ENCODE measurements at regions not wholly inside any gene's neighbourhood (a gene's known extent, or its start where the extent isn't known, plus 50 kb on each side); places are given as distances from the start of the nearest gene placed in this dataset.

DNA sequence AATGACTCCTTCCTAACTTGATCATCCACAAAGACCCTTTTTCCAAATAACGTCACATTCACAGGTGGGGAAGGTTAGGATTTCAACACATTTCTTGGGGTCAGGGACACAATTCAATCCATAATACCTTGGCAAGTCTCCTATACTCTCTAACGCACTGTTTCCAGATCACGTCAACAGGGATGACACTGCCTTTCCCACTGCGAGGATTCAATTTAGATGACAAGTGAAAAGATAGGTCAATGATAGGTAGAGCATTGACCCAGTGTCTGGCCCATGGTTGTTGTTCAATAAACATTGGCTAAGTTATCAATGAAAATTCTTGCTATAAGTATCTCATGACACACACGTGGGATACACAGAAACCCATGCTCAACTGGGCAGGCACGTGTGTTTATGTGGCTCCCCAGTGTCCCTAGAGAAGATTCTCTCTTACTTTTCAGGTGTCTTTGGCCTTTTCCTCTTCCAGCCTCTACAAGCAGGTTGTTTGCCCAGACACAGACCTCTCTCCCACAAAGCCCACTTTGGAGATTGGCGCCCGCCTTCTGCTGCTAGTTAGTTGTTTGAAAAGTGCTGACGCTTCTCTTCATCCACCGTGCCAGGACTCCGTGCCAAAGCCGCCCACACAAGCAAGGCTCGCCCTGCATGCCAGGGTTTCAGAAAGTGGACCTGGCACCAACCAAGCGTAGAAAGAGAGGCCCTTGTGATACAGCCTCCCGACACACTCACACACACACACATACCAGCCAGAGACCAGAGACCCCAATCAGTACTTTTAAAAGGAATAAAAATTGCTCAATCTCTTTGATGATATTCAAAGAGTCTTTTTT is 594.5 kb downstream of the BNC2 start:
- WGBS (ENCODE audit: low lambda C conversion rate, missing lambda C conversion rate): 97% methylated on average over 15 of the region's 15 CpGs
- DNase-seq (ENCODE audit: low spot score): no peak
- Histone ChIP-seq H3K36me3 (replicated peaks; ENCODE audit: insufficient read depth, low read depth) (no peaks in the 10 kb centered on the region), H3K27me3 (no peaks in the 10 kb centered on the region), H3K27ac (no peak overlapping the region), H3K4me3 (no peak overlapping the region), H3K9me2 (replicated peaks; ENCODE audit: insufficient read depth) (no peaks in the 10 kb centered on the region), H3K79me2 (no peaks in the 10 kb centered on the region), H4K20me1 (ENCODE audit: insufficient read depth, poor library complexity, severe bottlenecking) (no peaks in the 10 kb centered on the region), H3K9me3 (ENCODE audit: low read depth) (no peaks in the 10 kb centered on the region), H2AFZ (no peak overlapping the region), H3K4me1 (ENCODE audit: insufficient read depth) (peaks cover 4% of the 10 kb centered on the region), H3K4me2 (no peak overlapping the region)
- TF ChIP-seq, protein P1, sequence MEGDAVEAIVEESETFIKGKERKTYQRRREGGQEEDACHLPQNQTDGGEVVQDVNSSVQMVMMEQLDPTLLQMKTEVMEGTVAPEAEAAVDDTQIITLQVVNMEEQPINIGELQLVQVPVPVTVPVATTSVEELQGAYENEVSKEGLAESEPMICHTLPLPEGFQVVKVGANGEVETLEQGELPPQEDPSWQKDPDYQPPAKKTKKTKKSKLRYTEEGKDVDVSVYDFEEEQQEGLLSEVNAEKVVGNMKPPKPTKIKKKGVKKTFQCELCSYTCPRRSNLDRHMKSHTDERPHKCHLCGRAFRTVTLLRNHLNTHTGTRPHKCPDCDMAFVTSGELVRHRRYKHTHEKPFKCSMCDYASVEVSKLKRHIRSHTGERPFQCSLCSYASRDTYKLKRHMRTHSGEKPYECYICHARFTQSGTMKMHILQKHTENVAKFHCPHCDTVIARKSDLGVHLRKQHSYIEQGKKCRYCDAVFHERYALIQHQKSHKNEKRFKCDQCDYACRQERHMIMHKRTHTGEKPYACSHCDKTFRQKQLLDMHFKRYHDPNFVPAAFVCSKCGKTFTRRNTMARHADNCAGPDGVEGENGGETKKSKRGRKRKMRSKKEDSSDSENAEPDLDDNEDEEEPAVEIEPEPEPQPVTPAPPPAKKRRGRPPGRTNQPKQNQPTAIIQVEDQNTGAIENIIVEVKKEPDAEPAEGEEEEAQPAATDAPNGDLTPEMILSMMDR (IDR thresholded peaks at IDR 0.05; ENCODE audit: poor library complexity): no peak
- TF ChIP-seq EZH2phosphoT487 (IDR thresholded peaks at IDR 0.05; ENCODE audit: low read depth, severe bottlenecking, unreplicated experiment): no peak
- TF ChIP-seq EZH2 (IDR thresholded peaks at IDR 0.05; ENCODE audit: borderline replicate concordance): no peak

DNA sequence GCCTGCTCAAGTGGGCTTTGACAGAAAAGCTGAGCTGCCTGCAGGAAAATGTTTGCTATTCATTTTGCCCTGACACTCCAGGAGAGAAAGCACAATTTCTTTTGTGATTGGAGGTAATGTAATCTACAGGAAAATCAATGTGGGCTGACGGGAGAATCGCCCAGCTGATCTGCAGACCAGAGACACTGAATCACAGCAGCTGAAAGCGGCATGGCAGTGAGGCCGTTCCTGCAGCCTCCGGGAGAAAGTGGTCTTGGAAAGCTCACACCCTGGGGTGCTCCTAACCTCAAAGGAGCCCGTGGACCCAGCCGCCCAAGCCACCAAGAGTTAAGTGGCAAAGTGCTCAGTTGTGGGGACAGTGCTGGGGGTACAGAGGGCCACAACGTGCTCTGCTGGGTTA is 593.6 kb downstream of the BNC2 start:
- no peaks in the 10 kb centered on the region for H3K9me2 ChIP-seq (replicated peaks; ENCODE audit: insufficient read depth)
- no peaks in the 10 kb centered on the region for H4K20me1 ChIP-seq (ENCODE audit: insufficient read depth, poor library complexity, severe bottlenecking)
- TF ChIP-seq EZH2 (IDR thresholded peaks at IDR 0.05; ENCODE audit: borderline replicate concordance) (no peak), EZH2phosphoT487 (IDR thresholded peaks at IDR 0.05; ENCODE audit: low read depth, severe bottlenecking, unreplicated experiment) (no peak)
- TF ChIP-seq, protein P1 (IDR thresholded peaks at IDR 0.05; ENCODE audit: poor library complexity): no peak
- H3K27ac ChIP-seq: no peak overlapping the region
- no peak overlapping the region for H3K4me3 ChIP-seq
- 84% methylated on average over 8 of the region's 8 CpGs for WGBS (ENCODE audit: low lambda C conversion rate, missing lambda C conversion rate)
- no peaks in the 10 kb centered on the region for H3K36me3 ChIP-seq (replicated peaks; ENCODE audit: insufficient read depth, low read depth)
- no peaks in the 10 kb centered on the region for H3K27me3 ChIP-seq
- H3K4me2 ChIP-seq: no peak overlapping the region
- H3K79me2 ChIP-seq: no peaks in the 10 kb centered on the region
- H2AFZ ChIP-seq: no peak overlapping the region
- H3K9me3 ChIP-seq (ENCODE audit: low read depth): no peaks in the 10 kb centered on the region
- no peak for DNase-seq (ENCODE audit: low spot score)
- peaks cover 4% of the 10 kb centered on the region for H3K4me1 ChIP-seq (ENCODE audit: insufficient read depth)

DNA sequence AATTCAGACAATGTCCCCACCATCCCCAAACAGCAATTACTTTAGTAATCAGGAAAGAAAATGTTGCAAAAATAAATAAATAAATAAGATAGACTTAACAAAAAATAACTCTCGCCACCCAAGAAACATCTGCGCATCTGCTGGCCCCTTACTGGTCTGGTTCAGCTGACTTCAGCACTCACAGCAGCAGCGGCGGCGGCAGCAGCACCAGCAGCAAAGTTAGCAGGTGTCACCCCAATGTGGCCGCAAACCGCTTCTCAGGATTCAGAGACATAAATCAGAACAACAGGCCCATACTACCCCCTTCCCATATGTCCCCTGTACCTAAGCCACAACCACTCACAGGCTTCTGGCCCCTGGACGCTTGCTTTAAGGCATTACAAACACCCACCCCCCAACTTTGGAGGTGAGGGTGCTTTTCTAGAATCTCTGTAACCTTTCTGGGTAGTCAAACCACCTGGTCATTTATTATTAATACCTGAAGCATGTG is 593.0 kb downstream of the BNC2 start:
- Histone ChIP-seq H2AFZ (no peak overlapping the region), H3K4me1 (ENCODE audit: insufficient read depth) (peaks cover 4% of the 10 kb centered on the region), H3K9me2 (replicated peaks; ENCODE audit: insufficient read depth) (no peaks in the 10 kb centered on the region), H3K27me3 (no peaks in the 10 kb centered on the region), H3K4me2 (no peak overlapping the region), H3K36me3 (replicated peaks; ENCODE audit: insufficient read depth, low read depth) (no peaks in the 10 kb centered on the region), H4K20me1 (ENCODE audit: insufficient read depth, poor library complexity, severe bottlenecking) (no peaks in the 10 kb centered on the region), H3K79me2 (no peaks in the 10 kb centered on the region), H3K4me3 (no peak overlapping the region), H3K27ac (no peak overlapping the region), H3K9me3 (ENCODE audit: low read depth) (no peaks in the 10 kb centered on the region)
- TF ChIP-seq, protein P1 (IDR thresholded peaks at IDR 0.05; ENCODE audit: poor library complexity): no peak
- TF ChIP-seq EZH2 (IDR thresholded peaks at IDR 0.05; ENCODE audit: borderline replicate concordance) (no peak), EZH2phosphoT487 (IDR thresholded peaks at IDR 0.05; ENCODE audit: low read depth, severe bottlenecking, unreplicated experiment) (no peak)
- WGBS (ENCODE audit: low lambda C conversion rate, missing lambda C conversion rate): 93% methylated on average over 8 of the region's 8 CpGs
- no peak for DNase-seq (ENCODE audit: low spot score)
